ENCODE measurements at regions not wholly inside any gene's neighbourhood (a gene's known extent, or its start where the extent isn't known, plus 50 kb on each side); places are given as distances from the start of the nearest gene placed in this dataset.

DNA sequence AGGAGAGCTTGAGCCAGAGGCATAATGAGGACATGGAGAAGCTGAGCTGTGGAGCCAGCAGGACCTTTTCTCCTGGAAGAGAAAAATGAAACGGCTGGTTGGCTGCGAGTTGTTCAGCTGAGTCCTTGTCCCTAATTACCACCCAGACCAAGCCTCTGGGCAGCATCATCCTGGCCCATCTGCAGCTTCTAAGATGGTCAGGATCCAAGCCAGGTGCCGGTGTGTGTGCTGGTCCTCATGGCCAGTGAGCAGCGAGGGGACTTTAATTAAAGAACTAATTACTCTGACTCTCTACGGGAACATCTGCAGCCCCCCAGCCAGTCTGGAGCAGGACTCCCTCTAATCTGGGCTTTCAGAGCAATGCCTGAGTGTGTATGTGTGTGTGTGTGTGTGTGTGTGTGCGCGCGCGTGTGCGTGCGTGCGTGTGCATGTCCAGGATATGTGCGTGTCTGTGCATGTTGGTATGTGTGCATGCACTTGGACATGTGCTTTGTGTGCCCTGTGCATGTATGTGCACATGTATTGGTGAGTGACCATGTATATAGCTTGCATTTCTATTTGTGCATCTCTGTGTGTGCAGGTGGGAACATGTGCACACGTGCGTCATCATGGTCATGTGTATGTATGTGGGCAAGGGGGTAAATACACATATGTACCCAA lies 173.9 kb downstream of the DHX35 start:
- no peak for DNase-seq

DNA sequence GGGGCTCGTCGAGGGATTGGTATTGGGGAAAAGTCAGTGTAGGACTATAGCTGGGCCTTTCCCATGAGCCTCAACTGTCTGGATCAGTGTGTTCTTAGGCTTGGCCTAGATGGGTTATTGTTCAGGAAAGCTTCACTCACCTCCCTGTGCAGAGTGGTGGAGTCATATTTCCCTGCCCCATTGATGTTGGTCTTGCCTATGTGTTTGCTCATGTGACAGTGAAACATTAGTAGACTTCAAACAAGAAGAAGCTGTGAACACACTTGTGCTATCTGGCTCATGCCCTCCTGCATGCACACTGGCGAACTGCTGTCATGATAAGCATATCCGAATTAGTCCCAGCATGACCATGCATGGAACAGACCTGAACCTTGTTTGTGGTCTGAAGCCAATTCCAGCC lies 171.1 kb downstream of the DHX35 start:
- DNase-seq: no peak

- DNase-seq: no peak
Measured at GRCh38 chr20:39132511-39132910, 170.4 kb downstream of the DHX35 start.

- no peak for DNase-seq
Measured at GRCh38 chr20:39132093-39132492, 169.9 kb downstream of the DHX35 start.

- no peak for DNase-seq
Measured at GRCh38 chr20:39130627-39131026, 168.5 kb downstream of the DHX35 start.

DNA sequence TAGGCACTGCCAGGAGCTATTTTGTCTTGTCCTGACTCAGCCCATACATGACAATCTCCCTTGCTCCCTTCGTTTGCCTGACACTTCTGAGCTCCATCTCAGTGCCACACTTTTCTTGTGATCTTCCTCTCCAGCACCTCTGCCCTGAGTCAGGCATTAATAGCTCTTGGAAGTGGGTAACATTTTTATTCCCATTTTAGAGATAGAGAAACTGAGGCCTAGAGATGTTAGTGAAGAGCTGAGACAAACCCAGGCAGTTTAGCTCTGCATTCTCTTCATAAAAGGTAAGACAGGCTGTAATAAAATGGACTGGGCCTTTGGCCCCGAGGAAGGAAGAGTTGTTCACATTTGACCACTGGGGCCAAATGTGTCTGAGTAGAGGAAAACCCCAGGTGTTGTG lies 167.4 kb downstream of the DHX35 start:
- DNase-seq: no peak

GRCh38 chr20:39124064-39124463 lies 161.9 kb downstream of the DHX35 start:
- DNase-seq: no peak

- DNase-seq: no peak
Measured at GRCh38 chr20:39123185-39123557, 161.0 kb downstream of the DHX35 start.

- no peak for DNase-seq
Measured at GRCh38 chr20:39117491-39117890, 155.3 kb downstream of the DHX35 start.

DNA sequence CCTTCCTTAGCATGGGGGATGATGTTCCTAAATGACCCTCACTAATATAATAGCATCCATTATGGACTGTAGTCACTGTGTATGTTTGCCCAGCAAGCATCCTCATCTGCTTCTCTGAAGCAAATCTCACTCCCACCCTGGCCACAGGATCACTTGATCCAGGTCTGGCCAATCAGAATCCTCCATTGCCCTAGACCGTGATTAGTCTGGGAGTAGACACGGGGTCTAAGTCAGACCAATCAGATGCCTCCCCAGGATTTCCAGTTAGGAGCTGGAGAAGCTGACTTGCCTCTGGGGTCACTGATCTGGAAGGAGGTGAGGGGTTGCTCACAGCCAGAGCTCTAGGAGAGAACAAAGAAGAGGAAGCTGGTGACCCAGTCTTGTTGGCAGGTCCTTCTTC lies 153.9 kb downstream of the DHX35 start:
- DNase-seq: no peak

- DNase-seq: peak; percentile 57
Measured at GRCh38 chr20:39112178-39112743, 150.1 kb downstream of the DHX35 start.

DNA sequence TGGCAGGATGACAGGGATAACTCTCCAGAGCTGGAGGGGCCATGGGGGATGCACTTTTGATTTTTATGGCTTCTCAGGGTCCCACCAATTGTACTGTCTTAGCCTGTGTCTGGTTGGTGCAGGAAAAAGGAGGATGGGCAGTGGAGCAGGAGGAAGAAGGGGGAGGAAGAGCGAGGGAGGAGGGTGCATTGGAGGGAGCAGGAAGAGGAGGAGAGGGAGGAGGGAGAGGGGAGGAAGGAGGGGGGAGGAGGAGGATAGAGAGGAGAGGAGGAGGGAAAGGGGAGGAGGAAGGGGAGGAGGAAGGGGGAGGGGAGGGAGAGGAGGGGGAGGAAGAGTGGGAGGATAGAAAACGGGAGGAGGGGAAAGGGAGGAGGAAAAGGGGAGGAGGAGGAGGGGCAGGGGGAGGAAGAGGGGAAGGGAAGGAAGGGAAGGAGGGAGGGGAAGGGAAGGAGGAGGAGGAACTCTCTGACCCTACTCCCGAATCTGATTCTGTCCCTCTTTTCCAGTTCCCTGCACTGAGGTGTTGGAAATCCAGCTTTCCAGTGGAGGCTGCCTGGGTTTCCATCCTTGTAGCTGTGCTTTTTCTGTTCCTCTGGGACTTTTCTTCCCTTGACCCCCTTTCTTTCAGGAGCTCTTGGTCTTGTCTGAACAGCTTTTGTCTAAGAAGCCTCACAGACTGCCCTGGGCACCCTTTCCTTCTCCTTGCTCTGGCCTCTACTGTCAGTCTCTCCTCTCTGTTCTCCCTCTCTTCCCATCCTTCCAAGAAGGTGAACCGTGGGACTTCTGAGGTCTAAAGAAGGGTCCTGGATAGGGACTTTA lies 149.4 kb downstream of the DHX35 start:
- no peak for DNase-seq

GRCh38 chr20:39110819-39111136 lies 148.6 kb downstream of the DHX35 start:
- DNase-seq: no peak

DNA sequence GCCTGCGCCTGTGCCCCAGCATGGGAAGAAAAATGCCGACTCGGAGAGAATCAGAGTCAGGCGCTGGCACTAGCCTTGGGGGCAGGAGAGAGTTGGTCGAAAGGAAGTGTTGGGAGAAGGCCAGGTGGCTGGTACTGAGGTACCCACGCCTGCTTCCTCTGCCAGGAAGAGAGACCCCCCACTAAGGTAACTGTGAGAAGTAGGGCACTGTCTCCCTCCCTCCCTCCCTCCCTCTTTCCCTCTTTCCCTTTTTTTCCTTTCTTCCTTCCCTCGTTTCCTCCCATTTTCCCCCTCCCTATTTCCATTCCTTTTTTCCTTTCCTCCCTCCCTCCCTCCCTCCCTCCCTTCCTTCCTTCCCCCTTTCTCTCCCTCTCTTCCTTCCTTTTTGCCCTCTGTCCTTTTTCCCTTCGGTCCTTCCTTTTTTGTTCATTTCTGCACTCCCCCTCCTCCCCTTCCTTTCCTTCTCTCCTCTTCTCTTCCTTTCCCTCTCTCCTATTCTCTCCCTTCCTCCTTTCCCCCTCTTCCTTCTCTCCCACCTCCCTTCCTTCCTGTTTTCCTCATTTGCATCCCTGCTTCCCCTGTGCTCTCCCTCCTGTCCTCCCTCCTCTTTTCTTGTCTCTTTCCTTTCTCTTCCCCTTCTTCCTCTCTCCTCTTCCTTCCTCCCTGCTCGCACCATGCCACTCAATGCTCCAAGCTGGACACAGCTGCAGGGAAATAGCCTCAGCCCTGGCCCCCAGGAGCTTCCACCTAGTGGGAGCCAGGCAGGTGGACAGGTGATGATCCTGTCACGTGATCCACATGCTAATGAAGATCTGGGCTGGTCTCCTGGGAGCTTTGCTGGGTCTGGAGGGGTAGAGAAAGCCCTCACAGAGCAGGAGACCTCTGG lies 148.0 kb downstream of the DHX35 start:
- no peak for DNase-seq

GRCh38 chr20:39108746-39109145 lies 146.6 kb downstream of the DHX35 start:
- no peak for DNase-seq

GRCh38 chr20:39107741-39108140 lies 145.6 kb downstream of the DHX35 start:
- DNase-seq: no peak

DNA sequence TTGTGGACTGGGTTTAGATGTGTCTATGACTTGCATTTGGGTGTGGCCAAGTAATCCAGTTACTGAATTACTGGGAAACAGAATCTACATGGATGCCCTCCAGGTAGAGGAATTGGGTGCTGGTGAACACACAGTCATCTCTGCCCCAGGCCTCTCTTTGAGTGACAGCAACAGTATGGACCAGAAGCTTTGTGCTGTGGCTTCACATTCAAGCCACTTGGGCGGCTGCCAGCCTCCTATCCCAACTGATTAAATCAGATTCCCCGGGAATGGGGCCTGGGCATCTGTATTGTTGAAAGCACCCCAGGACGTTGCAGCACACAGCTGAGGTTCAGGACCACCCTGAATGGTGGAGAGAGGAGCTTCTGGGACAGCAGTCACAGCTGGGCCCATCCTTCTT lies 144.6 kb downstream of the DHX35 start:
- DNase-seq: no peak

- no peak for DNase-seq
Measured at GRCh38 chr20:39105551-39105950, 143.4 kb downstream of the DHX35 start.

GRCh38 chr20:39103732-39104131 lies 141.6 kb downstream of the DHX35 start:
- DNase-seq: no peak

- no peak for DNase-seq
Measured at GRCh38 chr20:39103305-39103704, 141.2 kb downstream of the DHX35 start.

DNA sequence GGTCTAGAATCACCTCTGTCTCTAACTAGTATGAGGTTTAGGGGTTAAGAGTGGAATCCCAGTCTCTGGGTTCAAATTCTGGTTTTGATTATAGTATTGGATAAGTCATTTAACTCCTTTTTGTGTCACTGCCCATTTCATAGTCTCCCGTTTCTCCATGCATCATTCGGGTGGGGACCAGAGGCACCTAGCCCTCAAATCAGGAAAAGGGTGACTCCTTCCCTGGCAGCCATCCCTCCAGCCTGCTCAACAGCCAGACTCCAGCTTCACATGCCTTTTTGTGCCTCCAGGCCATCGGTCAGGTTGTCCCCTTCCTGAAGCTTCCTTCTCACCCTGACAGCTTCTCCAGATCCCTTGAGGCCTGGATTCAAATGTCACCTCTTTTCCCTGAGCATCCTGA lies 139.8 kb downstream of the DHX35 start:
- DNase-seq: no peak

DNA sequence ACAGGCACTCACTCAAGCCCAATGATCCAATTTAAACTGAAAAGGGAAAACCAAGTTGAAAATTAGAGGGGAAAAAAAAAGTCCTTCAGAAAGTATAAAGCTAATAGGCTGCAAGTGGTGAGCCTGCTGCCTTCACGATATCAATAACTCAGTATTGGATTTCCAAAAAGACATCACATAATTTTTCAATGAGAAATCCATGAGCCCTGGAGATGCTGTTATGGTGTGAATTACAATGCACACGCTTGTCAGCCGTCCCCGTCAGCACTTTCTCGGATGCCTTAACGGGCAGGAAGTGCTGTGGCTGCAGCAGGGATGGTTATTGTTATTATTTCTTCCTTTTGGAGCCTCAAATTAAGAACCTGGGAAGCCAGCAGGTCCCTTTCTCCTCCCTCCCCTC lies 138.5 kb downstream of the DHX35 start:
- no peak for DNase-seq

GRCh38 chr20:39097889-39098288 lies 135.7 kb downstream of the DHX35 start:
- DNase-seq: no peak
